Occipital lobe (tissue), 1 donor: ENCODE measurements at regions not wholly inside any gene's neighbourhood (a gene's known extent, or its start where the extent isn't known, plus 50 kb on each side); places are given as distances from the start of the nearest gene placed in this dataset.
"Not testable (repeated sequence)": the region's sequence is repeated elsewhere in the genome, so short reads cannot be mapped to it uniquely, and the experiment has no call there.

Experiments used
- DNase-seq: peaks from one replicate; lab custom pipeline; 2025; lab: John Stamatoyannopoulos, UW

- DNase-seq: no peak
Observed at GRCh38 chr6:74318738-74319137, 622.7 kb downstream of the CD109 start.

- DNase-seq: no peak
Observed at GRCh38 chr6:74312081-74312480, 616.1 kb downstream of the CD109 start.

- no peak for DNase-seq
Observed at GRCh38 chr6:74311431-74311830, 615.4 kb downstream of the CD109 start.

DNA sequence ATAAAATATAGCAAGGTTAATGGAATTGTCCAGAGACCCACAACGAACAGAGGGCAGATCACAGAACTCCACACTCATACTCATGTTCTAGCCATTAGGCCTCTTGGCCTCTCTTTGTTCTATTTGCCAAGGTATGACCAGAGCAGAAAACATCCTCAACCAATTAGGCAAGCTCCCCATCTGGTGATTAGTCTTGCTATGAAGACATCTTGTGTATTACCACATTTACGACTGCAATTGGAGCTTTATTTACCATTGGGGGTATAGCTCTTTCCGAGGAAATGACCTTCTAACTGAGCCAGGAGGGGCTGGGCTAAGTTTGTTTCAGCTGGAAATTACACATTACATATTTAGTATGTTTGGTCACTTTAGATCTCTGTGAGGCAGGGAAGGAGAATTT, 593.9 kb downstream of the CD109 start:
- no peak for DNase-seq

DNA sequence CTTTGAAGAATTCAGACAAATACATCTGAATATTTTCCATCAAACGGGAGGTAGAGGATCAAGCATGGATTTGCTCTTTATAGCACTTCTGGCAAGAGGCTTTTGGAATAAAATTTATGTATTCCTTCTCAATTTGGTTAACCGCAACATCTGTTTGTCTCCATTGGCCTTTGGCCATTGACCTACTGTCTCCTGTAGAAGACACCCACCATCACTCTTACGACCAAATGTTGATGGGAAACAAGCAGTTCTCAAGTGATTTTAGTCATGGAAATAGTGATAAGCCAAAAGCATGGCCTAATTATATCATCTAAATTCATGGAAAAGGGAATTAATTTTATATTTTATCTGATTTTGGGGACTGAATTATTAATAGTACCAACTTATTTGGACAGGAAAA, 591.9 kb downstream of the CD109 start:
- no peak for DNase-seq

DNA sequence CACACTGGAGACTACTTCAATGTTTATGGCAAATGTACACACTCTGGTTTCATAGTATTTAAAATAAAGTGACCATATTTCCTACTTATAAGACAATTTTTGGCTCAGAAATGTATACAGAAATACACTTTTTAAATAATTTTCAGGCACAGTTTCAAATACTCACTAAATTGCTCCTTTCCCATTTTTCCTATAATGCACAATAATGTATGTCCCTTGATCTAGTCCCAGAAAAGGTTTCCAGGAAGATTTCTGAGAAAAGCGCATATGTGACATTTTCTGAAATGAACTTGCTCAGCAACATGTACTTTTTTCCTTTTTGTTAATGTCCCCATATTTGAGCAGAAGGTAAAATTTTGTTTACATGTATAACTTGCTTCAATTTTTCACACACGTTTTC, 591.4 kb downstream of the CD109 start:
- no peak for DNase-seq

- DNase-seq: no peak
Observed at GRCh38 chr6:74284284-74284683, 588.3 kb downstream of the CD109 start.

- DNase-seq: no peak
Observed at GRCh38 chr6:74283532-74283931, 587.5 kb downstream of the CD109 start.

- DNase-seq: no peak
Observed at GRCh38 chr6:74282143-74282689, 586.2 kb downstream of the CD109 start.

- DNase-seq: no peak
Observed at GRCh38 chr6:74280130-74280692, 584.2 kb downstream of the CD109 start.

GRCh38 chr6:74277777-74278186, 581.8 kb downstream of the CD109 start:
- no peak for DNase-seq

DNA sequence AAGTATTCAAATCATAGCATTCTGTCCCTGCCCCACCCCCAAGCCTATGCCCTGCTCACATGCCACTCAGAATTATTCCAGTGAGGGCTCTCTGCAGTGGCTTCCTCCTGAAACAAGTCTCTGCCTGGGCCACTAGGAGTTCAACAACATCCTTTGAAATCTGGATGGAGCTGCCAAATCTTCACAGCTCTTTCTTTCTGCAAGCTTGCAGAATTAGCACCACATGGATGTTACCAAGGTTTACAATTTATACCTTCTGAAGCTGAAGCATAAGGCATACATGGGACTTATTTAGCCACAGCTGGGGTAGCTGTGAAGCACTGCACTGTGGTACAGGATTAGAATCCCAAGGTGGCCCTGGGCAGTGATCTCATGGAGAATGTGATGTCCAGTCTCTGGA, 577.5 kb downstream of the CD109 start:
- no peak for DNase-seq

- no peak for DNase-seq
Observed at GRCh38 chr6:74269600-74269858, 573.5 kb downstream of the CD109 start.

DNA sequence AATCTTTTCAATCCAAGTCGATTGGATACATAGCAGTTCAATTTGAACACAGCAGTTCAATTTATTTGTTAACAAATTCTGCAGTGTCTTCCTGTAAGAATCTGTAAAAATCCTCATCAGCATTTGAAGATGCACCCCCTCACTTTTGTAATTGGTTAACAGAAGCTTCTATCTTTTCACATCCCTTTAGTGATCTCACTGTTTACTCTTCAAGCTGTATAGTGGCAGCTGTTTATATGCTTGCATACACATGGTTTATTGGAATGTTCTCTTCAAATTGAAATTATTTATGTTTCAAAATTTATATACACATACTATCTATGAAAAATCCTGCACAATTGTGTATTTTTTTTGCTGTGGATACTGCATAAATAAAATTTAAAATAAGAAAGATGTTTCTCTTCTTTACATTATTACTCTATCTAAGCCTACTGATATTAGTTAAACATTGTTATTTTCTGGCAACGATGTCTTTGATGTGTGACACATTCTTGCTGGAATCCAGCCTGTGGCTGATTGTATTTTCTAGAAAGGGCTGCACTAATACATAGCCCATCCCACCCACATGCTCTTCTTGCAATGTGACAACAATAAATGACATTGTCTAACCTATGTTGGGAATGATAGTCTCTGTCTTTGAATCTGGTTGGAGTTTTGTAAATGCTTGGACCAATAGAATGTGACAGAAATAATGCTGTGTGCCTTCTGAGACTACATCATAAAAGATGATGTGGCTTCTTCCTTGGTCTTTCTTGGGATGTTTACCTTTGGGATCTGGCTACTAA, 573.0 kb downstream of the CD109 start:
- no peak for DNase-seq

DNA sequence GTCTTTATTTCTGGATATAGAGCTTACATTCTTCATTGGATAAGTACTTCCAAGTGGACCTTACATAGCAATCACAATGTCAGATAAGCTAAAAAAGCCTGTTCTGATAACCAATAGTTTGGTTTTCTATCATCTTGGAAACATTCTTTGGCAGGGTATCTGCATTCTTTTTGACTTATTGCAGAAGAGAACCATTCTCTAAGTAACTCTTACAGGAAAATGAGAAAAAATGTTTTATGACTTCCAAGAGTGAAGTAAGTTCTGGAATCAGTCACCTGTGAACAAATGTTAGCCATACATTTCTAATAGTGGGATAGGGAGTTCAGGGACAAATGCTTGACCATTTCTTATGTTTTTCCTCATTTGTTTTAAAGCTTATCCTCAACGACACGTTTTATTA, 564.0 kb downstream of the CD109 start:
- no peak for DNase-seq

- DNase-seq: no peak
Observed at GRCh38 chr6:74256781-74257180, 560.8 kb downstream of the CD109 start.

GRCh38 chr6:74256381-74256780, 560.4 kb downstream of the CD109 start:
- DNase-seq: no peak

GRCh38 chr6:74255007-74255406, 559.0 kb downstream of the CD109 start:
- DNase-seq: not testable (repeated sequence)

GRCh38 chr6:74254147-74254546, 558.1 kb downstream of the CD109 start:
- DNase-seq: not testable (repeated sequence)

DNA sequence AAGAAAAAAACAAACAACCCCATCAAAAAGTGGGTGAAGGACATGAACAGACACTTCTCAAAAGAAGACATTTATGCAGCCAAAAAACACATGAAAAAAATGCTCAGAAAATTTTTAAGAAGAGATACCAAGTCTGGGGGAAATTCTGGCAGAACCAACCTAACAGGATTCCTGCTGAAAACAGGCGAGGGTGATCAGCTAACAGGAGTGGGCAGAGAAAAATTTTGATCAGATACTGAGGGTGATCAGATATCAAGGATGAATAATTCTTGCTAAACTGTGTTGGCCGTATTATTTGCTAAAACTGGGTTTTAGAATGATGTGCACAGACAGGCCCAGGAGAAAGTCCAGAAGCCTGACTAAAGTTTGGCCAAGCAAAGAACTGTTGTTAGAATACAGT, 557.3 kb downstream of the CD109 start:
- no peak for DNase-seq

DNA sequence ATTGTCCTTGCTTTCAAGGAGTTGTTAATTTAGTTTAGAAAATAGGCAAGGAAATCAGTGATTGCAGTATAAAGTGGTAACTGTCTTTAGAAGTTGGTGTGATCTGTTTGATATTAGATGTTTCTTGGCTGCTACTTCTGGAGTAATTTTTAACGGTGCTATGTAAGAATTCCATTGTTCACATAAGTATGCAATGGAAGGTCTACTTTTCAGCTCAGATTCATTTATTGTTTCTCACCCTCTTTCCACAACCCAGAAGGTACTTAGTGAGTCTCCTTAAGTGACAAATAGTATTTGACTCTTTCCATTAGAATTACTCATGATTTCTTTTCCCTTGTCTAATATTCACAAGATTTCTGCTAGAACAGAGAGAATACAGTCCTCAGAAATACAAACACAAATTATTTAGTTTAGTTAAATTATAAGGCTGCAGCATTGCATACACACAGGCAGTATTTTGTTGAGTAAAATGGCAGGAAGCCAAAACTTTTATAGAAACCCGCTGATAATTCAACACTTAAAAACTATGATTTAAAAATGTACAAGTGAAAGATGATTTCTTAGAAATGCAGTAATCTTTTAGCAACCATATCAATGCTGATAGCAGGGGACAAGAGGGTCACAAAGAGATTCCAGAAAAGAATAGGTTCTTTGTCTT, 554.3 kb downstream of the CD109 start:
- no peak for DNase-seq

- DNase-seq: no peak
Observed at GRCh38 chr6:74249658-74250057, 553.7 kb downstream of the CD109 start.

GRCh38 chr6:74248966-74249365, 553.0 kb downstream of the CD109 start:
- no peak for DNase-seq
